HuH-7.5 (cell line): ENCODE measurements at regions not wholly inside any gene's neighbourhood (a gene's known extent, or its start where the extent isn't known, plus 50 kb on each side); places are given as distances from the start of the nearest gene placed in this dataset.

ENCODE experiments used
- DNase-seq: peaks from one replicate; pipeline ENCODE4 v3.0.0; 2011; ENCODE audit warnings: low spot score

DNA sequence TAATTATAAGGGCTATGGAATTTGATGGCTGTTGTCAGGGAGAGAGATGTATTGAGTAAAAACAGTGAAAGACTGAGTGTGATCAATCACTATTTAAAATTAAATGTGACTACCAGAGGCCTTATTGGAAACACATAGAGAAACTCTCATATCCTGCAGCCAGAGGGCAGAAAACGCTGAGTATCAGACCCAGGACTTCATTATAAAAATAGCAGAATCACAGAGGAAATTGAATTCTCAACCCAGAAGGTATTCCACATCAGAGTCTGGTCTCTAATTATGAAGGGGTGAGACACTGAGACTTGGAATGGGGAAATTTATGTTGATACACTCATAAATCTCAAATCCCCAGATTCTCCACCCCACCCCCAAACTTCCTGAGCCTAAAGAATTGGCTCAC is 69.5 kb upstream of the IL6 start:
- no peak for DNase-seq

DNA sequence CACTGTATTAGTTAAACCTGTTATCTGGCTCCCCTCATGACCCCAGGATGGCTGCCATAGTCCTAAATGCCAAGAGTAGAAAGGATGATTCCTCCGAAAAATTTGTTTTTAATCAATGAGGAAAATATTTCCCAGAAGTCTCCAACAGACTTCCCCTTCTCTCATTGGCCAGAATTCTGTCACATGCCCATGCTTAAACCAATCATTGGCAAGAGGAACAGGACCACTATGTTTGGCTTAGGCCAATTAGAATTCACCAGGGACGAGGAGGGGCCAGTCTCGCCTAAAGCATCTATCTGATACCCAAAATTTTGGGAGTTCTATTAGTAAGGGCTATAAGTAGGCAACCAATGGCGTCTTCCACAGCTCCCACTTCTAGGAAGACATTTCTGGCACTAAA is 71.2 kb upstream of the IL6 start:
- no peak for DNase-seq

DNA sequence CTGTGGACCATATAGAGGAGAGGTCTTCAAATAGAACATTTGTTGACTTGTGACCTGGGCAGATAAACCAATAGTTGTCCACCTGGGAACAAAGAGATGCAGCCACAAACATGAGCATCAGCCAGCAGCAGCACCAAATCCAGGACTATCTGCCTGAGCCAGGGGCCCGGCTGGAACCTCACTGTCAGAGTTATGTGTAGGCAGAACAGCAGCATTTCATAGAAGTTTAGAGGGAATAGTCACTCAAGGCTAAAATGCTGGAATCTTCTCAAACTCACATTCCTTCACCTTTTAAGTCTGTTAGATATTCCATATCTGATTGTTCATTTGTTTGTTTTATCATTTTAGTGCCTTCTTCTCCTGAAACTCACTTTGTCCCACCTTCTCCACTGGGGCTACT is 72.2 kb upstream of the IL6 start:
- no peak for DNase-seq

DNA sequence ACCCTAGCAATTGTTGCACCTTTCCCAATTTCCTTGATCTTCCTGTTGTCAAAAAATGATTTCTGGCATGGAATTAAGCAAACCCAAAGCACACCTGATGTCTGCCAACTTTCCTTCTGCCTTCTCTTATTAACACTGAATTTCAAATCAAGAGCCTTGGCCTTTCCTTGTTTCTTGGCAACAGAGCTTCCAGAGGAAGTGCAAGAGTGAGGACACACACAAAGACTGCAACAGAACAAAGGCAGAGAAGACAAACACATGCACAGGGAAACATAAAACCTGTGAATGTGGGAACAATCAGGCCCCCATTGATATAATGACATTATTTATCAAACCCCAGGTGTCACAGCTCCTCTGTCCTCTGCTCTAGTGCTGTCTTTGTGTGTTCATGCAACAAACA is 73.0 kb upstream of the IL6 start:
- no peak for DNase-seq

DNA sequence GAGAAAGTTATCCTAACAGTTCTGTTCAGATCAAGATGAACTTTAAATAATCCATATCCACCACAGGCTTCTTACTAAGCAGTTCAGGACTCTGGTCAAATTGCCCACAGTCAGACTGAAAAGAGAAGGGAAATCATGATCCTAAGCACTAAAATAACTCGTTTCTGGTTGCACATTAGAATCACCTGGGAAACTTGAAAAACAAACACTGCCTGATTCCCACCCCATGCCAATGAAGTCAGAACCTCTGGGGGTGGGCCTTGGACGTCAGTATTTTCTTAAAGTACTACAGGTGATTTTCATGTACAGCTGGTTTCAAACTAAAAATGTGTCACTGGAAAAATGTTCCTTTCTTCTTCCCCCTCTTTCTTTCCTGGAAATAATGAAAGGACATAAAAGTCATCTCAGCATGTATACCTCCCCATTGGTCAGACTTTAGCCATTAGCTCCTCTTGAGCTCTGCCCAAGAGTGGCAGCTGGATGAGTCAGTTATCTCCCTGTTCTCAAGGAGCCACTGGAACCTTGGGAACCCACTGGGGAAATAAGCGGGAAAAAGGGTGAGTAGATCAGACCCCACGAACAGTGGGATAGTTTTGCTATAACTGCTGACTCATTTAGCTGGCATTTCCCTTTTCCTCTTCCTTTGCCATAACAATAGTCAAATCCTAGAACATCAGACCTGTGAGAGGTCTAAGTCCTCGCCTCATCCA is 75.3 kb upstream of the IL6 start:
- no peak for DNase-seq

DNA sequence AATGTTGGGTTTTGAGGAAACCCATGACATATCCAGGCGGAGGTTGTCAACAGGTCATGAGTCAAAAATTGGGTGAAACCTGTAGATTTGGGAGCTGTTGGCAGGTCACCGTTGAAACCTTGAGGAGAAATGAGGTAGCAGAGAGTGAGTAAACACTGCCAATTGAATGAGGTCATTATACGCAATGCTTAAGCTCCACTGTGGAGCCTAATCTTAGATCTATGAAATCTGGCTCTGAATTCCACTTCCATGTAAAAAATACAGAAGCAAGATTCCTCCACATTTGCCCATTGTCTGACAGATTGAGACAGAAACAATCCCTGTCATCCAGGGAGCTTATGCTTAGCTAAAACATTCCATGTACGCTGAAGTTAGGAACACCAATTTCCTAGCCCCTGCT is 76.0 kb upstream of the IL6 start:
- DNase-seq = no peak

DNA sequence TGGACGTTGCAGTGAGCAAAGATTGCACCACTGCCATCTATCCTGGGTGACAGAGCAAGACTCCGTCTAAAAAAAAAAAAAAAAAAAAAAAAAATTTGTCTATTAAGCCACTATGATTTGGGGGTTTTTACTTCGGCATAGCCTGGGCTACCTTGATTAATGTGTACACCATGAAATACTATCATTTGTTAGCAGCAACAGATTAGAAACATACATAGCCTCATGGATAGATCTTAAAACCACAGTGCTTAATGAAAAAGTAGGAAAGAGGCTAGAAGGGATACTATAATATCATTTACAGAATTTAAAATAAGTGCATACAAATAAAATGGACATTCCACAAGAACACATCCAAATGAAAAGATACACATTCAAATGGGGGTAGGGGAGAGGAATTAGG is 77.3 kb upstream of the IL6 start:
- no peak for DNase-seq

DNA sequence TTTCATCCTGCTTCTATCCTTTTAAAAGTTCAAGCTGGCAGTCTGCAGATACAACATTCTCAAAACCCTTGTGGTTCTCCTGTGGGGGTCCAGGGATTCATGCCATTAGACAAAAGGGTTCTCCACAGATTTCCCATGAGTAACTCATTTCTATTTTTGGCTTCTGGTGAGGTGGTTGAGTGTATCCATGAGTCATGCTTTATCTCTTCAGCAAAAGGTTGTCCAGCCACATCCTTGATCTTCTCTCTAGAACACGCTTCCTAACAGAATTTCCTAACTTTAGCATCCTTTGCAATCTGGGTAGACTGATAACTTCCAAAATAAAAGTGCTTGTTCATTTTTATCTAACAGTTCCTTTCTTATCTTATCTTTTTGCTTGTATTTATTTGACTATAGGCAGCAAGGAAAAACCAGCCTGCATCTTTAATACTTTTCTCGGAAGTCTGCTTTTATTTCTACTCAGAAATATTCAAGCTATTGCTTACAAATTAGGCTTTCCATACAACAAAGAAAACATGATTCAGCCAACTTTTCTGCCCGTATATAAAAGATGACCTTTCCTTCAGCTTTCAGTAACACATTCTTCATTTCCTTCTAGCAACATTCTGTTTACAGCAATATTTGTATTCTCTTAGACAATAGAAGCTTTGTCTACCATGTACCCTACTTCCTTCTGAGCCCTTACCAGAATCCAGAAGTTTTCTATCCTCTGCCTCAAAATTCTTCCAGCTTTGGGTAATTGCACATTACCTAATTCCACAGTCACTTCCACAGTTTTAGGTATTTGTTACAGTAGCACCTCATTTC is 79.3 kb upstream of the IL6 start:
- DNase-seq = no peak

DNA sequence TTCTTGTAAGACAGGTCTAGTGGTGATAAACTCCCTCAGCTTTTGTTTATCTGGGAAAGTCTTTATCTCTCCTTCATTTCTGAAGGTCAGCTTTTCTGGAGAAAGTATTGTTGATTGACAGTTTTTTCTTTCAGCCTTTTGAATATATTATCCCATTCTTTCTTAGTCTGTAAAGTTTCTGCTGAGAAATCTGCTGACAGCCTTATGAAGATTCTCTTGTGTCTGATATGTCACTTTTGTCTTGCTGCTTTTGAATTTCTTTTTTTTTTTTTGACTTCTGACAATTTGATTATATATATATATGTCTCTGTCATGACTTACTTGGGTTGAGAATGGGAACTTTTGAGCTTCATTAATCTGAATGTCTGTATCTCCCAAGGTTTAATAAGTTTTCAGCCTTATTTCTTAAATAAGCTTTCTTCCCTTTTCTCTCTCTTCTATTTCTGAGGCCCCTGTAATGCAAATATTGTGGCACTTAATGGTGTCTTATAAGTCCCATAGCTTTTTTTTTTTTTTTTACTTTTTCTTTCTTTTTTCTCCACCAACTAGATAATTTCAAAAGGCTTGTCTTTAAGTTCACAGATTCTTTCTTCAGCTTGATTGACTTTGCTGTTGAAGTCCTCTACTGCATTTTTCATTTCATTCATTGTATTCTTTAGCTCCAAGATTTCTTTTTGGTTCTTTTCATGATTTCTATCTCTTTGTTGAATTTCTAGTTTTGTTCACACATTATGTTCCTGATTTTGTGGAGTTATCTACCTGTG is 81.4 kb upstream of the IL6 start:
- DNase-seq = no peak

DNA sequence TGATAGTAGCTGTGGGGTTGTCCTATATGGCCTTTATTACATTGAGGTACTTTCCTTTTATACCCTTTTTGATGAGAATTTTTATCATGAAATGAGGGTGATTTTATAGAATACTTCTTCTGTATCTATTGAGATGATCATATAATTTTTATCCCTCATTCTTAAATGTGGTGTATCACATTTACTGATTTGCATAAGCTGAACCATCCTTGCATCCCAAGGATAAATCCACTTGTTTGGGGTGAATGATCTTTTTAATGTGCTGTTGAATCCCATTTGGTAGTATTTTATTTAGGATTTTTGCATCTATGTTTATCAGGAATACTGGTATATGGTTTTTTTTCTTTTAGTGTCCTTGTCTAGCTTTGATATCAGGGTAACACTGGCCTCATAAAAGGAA is 84.5 kb upstream of the IL6 start:
- DNase-seq = no peak

DNA sequence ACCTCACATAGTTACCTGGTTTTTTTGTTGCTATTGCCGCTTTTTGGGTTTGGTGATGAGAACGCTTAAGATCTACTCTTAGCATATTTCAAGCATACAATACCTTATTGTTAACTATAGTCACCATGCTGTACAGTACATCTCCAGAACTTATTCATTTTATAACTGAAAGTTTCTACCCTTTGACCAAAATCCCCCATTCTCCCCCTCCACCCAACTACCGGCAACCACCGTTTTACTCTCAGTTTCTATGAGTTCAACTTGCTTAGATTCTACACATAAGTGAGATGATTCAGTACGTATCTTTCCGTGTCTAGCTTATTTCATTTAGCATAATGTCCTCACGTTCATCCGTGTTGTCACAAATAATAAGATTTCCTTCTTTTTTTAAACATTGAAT is 86.7 kb upstream of the IL6 start:
- DNase-seq = no peak

DNA sequence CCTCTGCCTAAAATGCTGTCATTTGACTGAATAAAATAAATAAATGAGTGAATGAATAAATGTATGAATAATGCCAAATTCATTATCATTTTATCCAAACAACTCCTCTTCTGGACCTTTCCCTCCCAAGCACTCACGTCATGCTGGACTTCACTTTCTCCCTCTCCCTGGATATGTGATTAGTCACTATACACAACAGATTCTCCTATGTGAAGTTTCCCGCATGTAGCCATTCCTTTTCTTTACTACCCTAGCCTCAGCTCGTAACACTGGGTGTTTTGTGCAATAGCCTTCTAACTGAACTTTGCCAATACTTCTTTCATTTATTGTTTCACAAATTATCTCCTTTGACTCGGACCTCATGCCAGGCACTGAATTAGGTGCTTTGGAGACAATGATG is 87.6 kb upstream of the IL6 start:
- DNase-seq = no peak

DNA sequence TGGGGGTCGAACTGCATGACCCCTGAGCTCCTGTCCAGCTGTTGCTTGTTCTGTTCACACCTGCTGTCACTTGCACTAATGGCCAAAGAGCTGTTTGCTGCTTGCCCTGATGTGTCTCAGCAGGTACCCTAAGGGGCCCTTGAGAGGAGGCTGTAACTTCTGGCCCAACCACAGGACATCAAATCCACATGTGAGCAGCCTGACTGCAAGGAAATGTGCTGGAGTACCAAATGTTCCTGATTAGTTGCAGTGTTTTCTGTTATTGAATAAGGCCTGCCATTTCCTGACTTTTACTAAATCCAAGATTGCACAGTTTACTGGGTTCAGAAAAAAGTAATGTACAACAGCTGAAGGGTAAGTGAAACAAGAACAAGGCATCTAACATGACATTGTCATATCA is 91.7 kb upstream of the IL6 start:
- no peak for DNase-seq

DNA sequence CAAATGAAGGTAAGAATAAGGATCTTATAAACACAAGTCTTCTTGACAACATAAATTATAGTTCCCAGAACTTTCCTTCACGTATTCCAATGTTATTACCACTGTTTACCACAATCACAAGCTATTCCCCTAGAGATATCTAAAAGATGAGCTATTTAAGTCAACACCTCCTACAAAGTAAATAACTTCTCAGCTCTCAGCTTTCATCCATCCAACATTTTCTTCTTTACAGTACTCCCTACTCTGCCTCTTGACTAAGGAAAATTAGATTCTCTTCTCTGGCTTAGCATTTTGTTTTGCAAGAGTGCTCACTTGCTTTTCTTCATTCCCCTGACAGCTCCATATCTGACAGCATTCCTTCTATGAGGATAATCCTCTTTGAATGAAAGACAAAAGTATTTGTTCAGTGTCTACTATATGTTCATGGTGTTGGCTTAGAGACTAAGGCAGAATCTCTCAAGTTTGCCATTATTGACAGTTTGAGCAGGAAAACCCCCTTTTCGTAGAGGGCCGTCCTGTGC is 93.0 kb upstream of the IL6 start:
- DNase-seq = no peak

DNA sequence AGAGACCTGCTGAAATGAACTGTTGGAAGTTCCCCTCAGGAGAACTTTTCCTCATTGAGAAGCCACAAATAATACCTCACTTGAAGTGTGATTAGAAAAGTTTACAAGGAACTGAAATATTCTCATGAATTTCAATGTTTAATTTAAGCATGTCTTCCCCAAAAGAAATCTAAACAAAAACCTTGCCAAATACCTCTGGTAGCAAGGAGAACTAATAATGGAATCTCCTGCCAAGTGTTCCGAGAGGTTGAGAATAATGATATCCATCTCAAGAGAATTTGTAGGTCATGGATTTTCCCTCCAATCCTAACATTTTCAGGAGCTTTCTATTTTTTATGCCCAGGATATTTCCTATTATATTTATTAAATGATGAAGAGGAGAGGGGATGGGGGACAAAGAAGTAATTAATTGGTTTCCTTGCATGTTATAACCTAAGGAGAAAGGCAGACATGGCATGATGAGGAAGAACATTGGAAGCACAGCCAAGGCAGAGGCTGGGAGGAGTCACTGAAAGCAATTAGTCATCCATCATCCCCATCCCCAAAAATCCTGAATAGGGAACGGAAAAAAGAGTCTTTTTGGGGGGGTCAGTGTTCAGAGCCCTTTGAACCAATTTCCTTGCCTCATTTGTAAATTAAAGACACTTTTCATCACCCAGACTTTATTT is 93.6 kb upstream of the IL6 start:
- DNase-seq = no peak

DNA sequence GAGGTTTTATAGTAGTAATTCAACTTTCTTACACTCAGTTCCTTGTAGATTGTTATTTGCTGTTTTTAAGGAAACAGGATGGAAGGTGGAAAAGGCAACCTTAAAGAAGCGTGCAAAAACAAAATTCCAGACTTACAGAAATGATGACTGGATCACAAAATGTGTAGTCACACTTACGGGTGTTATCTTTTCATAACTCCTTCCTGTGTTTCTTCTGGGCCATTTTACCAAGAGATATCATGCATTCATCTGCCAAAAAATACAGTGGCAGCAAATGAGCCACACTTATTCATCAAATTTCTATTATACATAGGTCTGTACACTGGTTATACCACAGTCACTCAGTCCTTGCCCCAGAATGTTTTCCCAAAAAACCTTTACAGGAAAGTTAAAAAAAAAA is 94.3 kb upstream of the IL6 start:
- no peak for DNase-seq

DNA sequence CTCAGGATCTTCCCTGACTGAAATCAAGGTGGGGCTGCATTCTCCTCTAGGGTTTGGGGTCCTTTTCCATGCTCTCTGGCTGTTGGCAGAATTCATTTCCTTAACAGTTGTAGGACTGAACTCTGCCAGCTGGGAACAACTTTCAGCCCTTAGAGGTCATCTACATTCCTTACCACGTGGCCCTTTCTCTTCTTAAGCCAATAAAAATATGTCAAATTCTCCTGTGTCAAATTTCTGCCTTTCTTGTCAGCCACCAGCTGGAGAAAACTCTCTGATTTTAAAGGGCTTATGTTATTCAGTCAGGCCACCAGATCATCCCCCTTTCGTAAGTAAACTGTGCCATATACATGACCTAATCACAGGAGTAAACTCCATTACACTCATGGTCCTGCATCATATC is 95.3 kb upstream of the IL6 start:
- DNase-seq = no peak

DNA sequence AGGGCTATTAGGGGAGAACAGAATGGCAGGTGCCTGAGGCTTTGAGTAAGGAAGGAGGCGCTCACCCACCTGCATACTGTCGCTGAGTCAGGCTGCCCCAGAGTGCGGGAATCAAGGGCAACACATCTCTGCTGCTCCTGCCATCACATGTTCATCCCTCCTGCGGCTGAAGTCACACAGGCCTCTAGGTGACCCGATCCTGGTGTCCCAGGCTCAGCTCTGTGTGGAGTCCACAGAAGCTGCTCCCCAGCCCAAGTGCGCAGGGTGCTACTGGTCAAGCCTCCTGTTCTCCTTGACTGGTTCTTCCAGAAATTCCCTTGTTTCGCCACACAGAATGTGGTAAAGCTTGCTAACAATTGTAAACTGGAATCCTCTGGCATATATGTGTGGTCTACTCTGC is 96.9 kb upstream of the IL6 start:
- no peak for DNase-seq

DNA sequence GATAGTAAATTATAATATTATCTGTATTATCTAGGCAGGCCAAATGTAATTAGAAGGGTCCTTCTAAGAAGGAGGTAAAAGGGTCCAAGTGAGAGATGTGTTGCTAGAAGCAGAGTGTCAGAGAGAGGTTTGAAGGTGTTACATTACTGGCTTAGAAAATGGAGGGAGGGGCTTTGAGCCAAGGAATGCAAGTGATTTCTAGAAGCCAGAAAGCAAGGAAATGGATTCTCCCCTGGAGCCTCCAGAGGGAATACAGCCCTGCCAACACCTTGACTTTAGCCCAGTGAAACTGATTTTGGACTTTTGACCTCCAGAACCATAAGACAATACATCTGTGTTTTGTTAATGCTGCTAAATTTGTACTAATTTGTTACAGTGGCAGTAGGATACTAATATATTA is 97.9 kb upstream of the IL6 start:
- DNase-seq = no peak

DNA sequence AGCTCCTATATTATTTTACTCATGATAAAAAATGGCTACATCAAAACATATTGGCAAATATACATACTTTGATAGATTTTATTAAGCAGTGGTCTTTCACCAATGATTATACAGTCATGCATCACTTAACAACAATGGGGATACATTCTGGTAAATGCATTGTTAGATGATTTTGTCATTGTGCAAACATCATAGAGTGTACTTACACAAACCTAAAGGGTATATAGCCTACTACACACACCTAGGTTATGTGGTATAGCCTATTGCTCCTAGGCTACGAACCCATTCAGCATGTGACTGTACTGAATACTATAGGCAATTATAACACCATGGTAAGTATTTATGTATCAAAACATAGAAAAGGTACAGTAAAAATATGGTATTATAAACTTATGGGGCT is 98.9 kb upstream of the IL6 start:
- DNase-seq = no peak

DNA sequence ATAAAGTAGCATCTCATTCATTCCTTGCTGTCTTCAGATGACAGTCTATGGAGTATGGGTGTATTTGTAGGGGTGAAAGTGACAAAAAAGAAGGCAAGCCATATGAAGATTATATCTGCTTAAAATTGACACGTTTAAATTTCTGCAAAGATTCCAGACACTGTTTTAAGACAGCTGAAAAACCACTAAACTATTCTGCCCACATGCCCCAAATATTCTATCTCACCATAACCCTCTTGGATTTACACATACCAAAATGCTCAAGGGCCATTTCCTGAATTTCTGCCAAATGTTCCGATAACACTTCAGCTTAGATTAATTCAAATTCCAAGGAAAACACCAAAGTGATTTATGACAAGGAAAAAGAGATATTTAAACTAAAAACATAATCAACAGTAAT is 99.9 kb upstream of the IL6 start:
- no peak for DNase-seq

DNA sequence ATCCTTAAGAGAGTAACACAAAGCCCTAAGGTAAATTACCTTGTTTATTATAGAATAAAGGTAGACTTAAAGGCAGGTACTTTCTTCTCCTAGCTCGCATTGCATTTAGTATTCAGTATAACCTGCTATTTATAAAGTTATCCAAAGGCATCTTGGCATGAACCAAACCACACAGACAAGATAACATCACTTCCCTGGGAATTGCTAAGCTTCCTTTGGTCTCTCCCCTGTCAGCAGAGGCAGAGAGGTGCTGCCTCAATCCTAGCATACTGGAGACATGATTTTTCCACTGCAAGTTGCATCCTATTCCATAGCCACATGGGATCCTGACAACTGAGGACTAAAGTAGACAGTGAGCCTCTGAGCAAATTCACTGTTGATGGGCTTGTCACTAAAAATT is 101.7 kb upstream of the IL6 start:
- DNase-seq = no peak

DNA sequence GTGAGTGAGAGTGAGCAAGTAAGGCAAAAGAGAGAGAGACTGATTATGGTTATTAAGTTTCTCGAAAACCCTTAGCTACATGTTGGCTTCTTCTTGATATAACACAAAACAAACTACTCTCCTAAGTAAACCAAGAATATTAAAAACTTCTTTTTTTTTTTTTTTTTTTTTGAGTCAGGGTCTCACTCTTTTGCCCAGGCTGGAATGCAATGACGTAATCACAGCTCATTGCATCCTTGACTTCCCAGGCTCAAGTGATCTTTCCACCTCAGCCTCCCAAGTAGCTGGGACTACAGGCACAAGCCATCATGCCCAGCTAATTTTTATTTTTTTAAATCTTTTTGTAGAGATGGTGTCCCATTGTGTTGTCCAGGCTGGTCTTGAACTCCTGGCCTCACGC is 102.2 kb upstream of the IL6 start:
- DNase-seq = no peak
